Rectal smooth muscle tissue (tissue), 1 donor: ENCODE measurements at regions not wholly inside any gene's neighbourhood (a gene's known extent, or its start where the extent isn't known, plus 50 kb on each side); places are given as distances from the start of the nearest gene placed in this dataset.
"Not testable (repeated sequence)": the region's sequence is repeated elsewhere in the genome, so short reads cannot be mapped to it uniquely, and the experiment has no call there.

ENCODE experiments used
- H3K27ac ChIP-seq: one replicate; pipeline ENCODE4 v1.7.0; 2013; ENCODE audit warnings: low read depth, low read length, inconsistent platforms
- H3K27me3 ChIP-seq: one replicate; pipeline ENCODE4 v1.7.0; 2013; ENCODE audit warnings: low read length; ENCODE audit not compliant: control insufficient read depth, insufficient read depth
- H3K36me3 ChIP-seq: one replicate; pipeline ENCODE4 v1.7.0; 2013; ENCODE audit warnings: low read length; ENCODE audit not compliant: control insufficient read depth, insufficient read depth
- H3K4me1 ChIP-seq: one replicate; pipeline ENCODE4 v1.7.0; 2013; ENCODE audit warnings: low read length; ENCODE audit not compliant: control insufficient read depth, insufficient read depth
- H3K4me3 ChIP-seq: one replicate; pipeline ENCODE4 v1.7.0; 2013; ENCODE audit warnings: low read length
- H3K9ac ChIP-seq: one replicate; pipeline ENCODE4 v1.7.0; 2013; ENCODE audit warnings: low read length

DNA sequence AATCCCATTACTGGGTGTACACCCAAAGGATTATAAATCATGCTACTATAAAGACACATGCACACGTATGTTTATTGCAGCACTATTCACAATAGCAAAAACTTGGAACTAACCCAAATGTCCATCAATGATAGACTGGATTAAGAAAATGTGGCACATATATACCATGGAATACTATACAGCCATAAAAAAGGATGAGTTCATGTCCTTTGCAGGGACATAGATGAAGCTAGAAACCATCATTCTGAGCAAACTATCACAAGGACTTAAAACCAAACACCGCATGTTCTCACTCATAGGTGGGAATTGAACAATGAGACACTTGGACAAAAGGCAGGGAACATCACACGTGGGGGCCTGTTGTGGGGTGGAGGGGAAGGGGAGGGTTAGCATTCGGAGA, 76.8 kb upstream of the RREB1 start:
- H3K4me3 ChIP-seq, H3K27ac ChIP-seq, H3K36me3 ChIP-seq, H3K27me3 ChIP-seq, H3K9ac ChIP-seq, H3K4me1 ChIP-seq: not testable (repeated sequence)

DNA sequence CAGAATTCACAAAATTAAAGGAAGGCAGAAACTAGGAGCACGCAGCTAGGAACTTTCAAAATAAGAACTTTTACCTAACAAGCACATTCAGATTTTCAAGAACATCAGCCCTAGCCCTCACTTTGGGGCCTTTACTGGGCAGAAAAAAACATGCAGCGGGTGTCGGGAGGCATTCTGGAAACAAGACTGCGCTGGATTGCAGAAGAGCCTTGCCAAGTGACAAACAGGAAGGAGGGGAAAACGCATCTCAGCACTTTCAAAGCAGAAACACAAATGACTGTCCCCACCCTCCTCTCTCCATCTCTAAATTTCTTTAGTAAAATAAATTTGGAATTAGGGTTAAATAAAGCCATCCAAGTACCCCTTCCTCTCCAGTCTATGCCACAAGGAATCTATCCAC, 74.6 kb upstream of the RREB1 start:
- H3K27me3 ChIP-seq = no peaks in the 10 kb centered on the region
- no peak overlapping the region for H3K9ac ChIP-seq
- no peak overlapping the region for H3K4me3 ChIP-seq
- H3K36me3 ChIP-seq = no peaks in the 10 kb centered on the region
- no peak overlapping the region for H3K27ac ChIP-seq
- no peaks in the 10 kb centered on the region for H3K4me1 ChIP-seq

DNA sequence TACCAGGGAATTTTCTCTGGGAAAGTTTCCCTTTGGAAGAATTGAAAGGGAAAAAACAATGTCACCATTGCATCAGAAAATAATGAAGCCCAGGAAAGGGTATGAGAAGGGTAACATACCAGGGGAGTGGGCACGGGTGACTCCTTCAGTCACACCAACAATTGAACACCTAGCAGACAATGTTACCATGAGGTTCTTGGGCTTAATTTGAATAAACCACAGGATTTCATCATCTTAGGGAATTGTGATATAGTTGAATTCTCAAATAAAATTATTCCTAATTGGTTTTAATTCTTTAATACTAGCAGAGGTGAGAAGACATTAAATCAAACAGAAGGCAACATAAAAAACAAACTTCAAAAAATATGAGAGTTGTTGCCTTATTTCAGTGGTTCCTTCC, 73.7 kb upstream of the RREB1 start:
- H3K4me3 ChIP-seq = no peak overlapping the region
- no peak overlapping the region for H3K27ac ChIP-seq
- H3K27me3 ChIP-seq = no peaks in the 10 kb centered on the region
- no peaks in the 10 kb centered on the region for H3K4me1 ChIP-seq
- H3K36me3 ChIP-seq = no peaks in the 10 kb centered on the region
- no peak overlapping the region for H3K9ac ChIP-seq

DNA sequence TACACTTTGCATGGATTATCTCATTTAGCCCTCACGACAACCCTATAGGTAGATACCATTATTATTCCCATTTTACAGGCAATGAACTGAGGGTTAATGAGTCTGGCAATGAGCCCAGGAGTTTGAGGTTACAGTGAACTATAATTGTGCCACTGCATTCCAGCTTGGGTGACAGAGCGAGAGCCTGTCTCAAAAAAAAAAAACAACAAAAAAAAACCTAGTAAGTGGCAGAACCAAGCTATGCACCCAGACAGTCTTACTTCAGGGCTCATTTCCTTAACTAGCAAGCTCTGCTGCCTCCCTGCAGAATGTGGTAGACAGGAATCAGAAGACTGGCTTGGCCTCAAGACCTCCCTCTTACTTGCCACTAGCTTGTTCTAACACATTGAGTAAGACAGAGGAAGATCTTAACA, 71.9 kb upstream of the RREB1 start:
- H3K27ac ChIP-seq = no peak overlapping the region
- H3K36me3 ChIP-seq = no peaks in the 10 kb centered on the region
- H3K4me3 ChIP-seq = no peak overlapping the region
- no peak overlapping the region for H3K9ac ChIP-seq
- no peaks in the 10 kb centered on the region for H3K4me1 ChIP-seq
- H3K27me3 ChIP-seq = no peaks in the 10 kb centered on the region

DNA sequence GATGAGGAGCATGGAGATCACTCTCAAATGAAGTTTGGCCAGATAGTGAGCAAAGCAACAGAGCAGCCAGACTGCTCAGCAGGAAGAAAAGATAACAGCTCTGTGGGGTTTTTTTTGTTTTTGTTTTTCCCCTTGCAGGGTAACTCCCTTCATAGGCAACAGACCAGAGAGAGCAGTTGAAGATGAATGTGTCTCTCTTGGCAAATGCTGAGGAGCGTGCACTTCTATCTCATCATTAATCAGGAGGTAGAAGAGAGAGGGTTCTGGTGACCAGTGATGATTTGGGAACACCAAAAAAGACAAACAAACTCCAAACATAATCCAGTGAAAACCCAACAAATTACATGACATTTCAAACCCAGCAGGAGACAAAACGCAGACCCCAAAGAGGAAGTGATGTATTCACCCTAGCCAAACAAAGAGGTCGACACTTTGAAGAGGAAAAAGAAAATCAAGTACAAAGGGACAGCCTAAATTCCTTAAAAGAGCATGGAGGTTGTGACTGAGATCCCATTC, 66.2 kb upstream of the RREB1 start:
- Histone ChIP-seq H3K9ac (no peak overlapping the region), H3K27ac (no peak overlapping the region), H3K27me3 (no peaks in the 10 kb centered on the region), H3K36me3 (no peaks in the 10 kb centered on the region), H3K4me1 (no peaks in the 10 kb centered on the region), H3K4me3 (no peak overlapping the region)

DNA sequence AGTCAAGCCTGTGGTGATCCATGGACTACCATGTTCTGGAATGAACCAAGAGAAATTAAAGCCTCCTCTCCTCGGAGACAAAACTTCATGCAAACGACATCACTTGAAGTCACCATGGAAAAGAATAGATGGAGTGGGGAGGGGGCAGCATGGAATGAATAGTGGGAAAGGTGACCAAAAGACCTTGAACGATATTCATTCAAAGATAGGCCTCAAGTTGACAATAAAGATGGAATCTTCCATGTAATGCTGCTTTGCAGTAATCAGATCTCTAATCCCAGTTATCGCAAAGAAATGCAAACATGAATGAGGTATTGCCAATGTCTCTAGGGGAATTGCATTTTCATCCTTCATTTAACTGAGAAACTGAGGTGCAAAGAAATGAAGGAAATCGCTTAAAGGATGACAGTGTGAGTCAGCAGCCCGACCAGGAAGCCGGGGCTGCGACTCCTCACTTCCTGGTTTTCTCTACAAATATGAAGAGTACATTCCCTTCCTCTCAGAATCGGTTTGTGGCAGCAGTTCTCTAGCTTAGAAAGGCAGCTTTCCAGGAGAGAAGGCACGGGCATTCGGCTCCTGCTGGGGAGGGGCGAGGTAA, 65.6 kb upstream of the RREB1 start:
- no peaks in the 10 kb centered on the region for H3K36me3 ChIP-seq
- H3K9ac ChIP-seq = no peak overlapping the region
- H3K4me3 ChIP-seq = no peak overlapping the region
- no peaks in the 10 kb centered on the region for H3K27me3 ChIP-seq
- no peaks in the 10 kb centered on the region for H3K4me1 ChIP-seq
- H3K27ac ChIP-seq = no peak overlapping the region

DNA sequence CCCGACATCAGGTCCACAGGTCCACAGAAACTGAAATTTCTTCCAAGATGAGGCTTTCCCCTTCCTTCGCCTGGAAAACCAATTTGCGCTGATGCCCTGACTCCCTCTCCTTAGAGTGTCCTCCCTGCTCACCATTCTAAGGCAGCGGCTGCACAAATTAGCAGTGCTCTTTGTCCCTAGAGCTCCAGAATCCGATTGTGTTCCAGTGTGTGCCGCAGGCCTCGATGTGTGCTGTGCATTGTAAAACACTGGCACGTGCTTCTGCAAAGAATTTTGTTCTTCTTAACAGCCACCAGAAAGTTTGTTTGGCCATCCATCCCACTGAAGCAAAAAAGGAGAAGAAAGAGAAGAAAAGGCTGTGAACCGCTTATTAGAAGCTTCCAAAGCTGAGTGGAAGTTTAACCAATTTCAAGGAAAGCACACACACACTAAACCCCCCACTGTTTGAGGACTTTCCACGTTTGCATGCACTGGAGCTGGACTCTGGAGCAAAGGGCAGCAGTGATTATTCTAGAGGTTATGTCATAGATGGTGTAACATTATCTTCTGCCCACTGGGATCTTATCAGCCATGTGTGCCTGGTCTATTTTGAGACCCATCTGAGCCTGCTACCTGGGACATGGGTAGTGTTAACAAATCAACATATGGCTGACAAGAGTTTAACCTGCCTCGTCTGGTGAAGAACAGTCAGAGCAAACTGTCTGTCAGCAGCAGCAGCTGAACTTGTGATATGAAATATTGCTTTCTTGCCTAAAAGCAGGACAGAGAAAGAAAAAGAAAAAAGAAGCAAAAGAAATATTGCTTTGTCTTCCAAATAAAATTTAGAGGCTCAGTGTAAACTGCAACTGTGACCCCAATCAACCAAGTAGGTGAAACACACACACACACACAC, 64.9 kb upstream of the RREB1 start:
- no peaks in the 10 kb centered on the region for H3K4me1 ChIP-seq
- H3K36me3 ChIP-seq = no peaks in the 10 kb centered on the region
- H3K27me3 ChIP-seq = no peaks in the 10 kb centered on the region
- no peak overlapping the region for H3K27ac ChIP-seq
- no peak overlapping the region for H3K9ac ChIP-seq
- no peak overlapping the region for H3K4me3 ChIP-seq

DNA sequence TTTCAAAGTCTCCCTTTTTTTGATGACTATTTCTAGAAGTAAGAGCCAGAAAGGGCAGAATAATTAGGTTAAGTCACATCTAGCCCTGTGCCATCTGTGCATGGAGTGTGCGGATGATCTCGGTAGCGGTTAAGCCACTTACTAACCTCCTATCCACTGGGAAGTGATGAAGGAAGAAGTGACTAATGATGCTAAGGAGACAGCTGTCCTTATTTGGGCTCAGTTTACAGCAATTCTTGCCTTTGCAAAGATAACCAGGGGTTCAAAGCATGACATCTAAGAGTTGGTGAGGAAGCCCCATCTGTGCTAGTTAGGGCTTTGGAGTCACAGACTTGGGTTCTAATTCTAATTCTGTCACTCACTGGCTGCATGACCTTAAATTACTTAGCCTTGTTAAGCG, 62.4 kb upstream of the RREB1 start:
- no peaks in the 10 kb centered on the region for H3K36me3 ChIP-seq
- H3K4me1 ChIP-seq = no peaks in the 10 kb centered on the region
- H3K4me3 ChIP-seq = no peak overlapping the region
- H3K27me3 ChIP-seq = no peaks in the 10 kb centered on the region
- H3K9ac ChIP-seq = no peak overlapping the region
- H3K27ac ChIP-seq = no peak overlapping the region

DNA sequence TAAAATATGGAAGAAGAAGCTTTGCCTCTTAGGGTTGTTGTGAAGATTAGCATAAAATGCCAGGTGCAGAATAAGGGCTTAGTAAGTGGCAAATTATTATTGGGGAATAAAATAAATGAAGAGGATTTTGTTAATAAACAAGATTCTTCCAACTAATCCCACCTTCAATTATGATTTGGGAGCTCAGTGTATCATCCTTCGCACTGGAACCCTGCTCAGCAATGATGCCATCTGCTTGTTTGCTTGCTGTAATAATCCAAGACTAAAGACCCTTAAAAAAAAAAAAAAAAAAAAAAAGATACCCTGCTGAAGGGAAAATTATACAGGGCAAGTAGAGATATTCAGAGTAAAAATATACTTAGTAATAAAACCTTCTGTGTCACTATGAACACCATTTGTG, 62.0 kb upstream of the RREB1 start:
- Histone ChIP-seq H3K4me1 (no peaks in the 10 kb centered on the region), H3K27me3 (no peaks in the 10 kb centered on the region), H3K4me3 (no peak overlapping the region), H3K9ac (no peak overlapping the region), H3K36me3 (no peaks in the 10 kb centered on the region), H3K27ac (no peak overlapping the region)

DNA sequence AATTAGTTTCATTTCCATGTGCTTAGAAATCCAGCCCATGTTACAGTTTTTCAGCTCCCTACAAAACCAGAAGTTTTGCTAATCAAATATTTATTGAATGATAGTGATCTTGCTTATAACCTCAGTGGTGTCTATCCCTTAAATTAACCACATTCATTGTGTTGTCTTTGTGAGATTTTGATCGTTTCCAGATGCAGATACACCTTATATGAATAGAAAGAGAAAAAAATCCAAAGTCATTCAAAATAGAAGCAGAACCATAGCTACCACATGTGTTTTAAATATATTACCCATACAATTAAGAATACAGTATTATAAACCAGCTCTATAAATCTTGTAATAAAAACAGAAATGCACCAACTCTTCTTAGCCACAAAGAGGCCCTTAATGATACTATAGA, 60.6 kb upstream of the RREB1 start:
- no peaks in the 10 kb centered on the region for H3K4me1 ChIP-seq
- no peak overlapping the region for H3K4me3 ChIP-seq
- H3K27ac ChIP-seq = no peak overlapping the region
- no peaks in the 10 kb centered on the region for H3K36me3 ChIP-seq
- H3K27me3 ChIP-seq = no peaks in the 10 kb centered on the region
- no peak overlapping the region for H3K9ac ChIP-seq

DNA sequence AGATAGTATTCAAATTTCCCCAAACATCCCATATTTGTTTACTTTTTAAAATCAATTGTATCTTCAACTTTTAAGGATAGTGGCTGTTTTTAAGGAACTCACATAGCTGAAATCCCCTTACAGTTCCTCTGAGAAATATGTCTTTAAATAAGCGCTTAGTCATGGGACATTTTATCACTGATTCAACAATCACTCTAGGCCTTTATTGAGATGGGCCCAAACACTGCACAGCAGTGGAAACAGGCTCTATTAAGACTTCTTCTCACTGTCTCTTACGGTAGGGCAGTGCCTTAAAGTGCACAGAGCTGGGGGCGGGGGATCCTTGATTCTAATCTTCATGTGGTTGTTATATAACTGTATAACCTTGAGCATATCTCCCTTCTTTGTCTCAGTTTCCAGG, 59.8 kb upstream of the RREB1 start:
- no peaks in the 10 kb centered on the region for H3K27me3 ChIP-seq

DNA sequence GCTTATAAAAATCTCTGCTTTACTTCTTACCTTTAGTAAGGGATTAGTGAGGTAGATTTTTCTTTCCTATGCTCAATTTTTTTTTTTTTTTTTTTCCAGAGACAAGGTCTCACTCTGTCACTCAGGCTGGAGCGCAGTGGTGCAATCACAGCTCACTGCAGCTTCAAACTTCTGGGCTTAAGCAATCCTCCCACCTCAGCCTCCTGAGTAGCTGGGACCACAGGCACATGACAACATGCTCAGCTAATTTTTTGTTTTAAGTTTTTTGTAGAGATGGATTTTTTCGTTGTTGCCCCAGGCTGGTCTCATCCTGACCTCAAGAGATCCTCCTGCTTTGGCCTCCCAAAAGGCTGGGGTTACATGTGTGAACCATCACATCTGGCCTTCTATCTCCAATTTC, 58.9 kb upstream of the RREB1 start:
- no peak overlapping the region for H3K9ac ChIP-seq
- H3K4me1 ChIP-seq = no peaks in the 10 kb centered on the region
- no peaks in the 10 kb centered on the region for H3K27me3 ChIP-seq
- H3K4me3 ChIP-seq = no peak overlapping the region
- H3K36me3 ChIP-seq = no peaks in the 10 kb centered on the region
- H3K27ac ChIP-seq = no peak overlapping the region

More for the DNA sequence above, 59.8 kb upstream of the RREB1 start:
- Histone ChIP-seq H3K27ac (no peak overlapping the region), H3K4me1 (no peaks in the 10 kb centered on the region), H3K9ac (no peak overlapping the region), H3K36me3 (no peaks in the 10 kb centered on the region), H3K4me3 (no peak overlapping the region)

DNA sequence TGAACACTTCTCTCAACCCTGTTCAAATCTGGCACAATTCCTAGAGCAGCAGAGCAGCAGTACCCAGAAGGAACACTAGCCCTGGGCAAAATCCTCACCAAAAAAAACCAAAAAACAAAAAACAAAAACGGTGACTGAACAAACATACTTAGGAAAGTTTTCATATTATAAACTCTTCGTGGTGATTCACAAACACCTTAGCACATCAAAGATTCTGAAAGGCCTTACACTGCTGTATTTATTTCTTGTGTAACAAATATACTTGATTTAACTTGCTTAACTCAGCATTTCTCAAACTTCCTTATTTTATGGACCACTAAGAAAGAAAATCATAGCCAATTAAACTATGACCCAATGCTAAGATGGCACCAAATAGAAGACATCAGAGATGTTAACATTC, 57.8 kb upstream of the RREB1 start:
- Histone ChIP-seq H3K36me3 (no peaks in the 10 kb centered on the region), H3K9ac (no peak overlapping the region), H3K4me1 (no peaks in the 10 kb centered on the region), H3K27me3 (no peaks in the 10 kb centered on the region), H3K4me3 (no peak overlapping the region), H3K27ac (no peak overlapping the region)
